ENCODE measurements at regions not wholly inside any gene's neighbourhood (a gene's known extent, or its start where the extent isn't known, plus 50 kb on each side); places are given as distances from the start of the nearest gene placed in this dataset.
"Not testable (repeated sequence)": the region's sequence is repeated elsewhere in the genome, so short reads cannot be mapped to it uniquely, and the experiment has no call there.

- ATAC-seq; H3K4me3 Mint-ChIP-seq; H3K27ac Mint-ChIP-seq; H3K27me3 Mint-ChIP-seq; H3K9me3 ChIP-seq (ENCODE audit: control insufficient read depth, low read length, poor library complexity, severe bottlenecking); H3K36me3 Mint-ChIP-seq (ENCODE audit: low read depth); DNase-seq; H3K4me1 Mint-ChIP-seq: not testable (repeated sequence)
Observed at GRCh38 chr3:90206482-90206881, 1099.1 kb downstream of the EPHA3 start.

- H3K9me3 ChIP-seq (ENCODE audit: control insufficient read depth, low read length, poor library complexity, severe bottlenecking); H3K27ac Mint-ChIP-seq; H3K4me3 Mint-ChIP-seq; ATAC-seq; H3K27me3 Mint-ChIP-seq; DNase-seq; H3K4me1 Mint-ChIP-seq; H3K36me3 Mint-ChIP-seq (ENCODE audit: low read depth): not testable (repeated sequence)
Observed at GRCh38 chr3:90207353-90208097, 1100.1 kb downstream of the EPHA3 start.

- H3K4me3 Mint-ChIP-seq, result no peak overlapping the region
- H3K4me1 Mint-ChIP-seq, result no peaks in the 10 kb centered on the region
- H3K27me3 Mint-ChIP-seq, result no peaks in the 10 kb centered on the region
- H3K36me3 Mint-ChIP-seq (ENCODE audit: low read depth), result no peaks in the 10 kb centered on the region
- no peaks in the 10 kb centered on the region for H3K9me3 ChIP-seq (ENCODE audit: control insufficient read depth, low read length, poor library complexity, severe bottlenecking)
- no peak overlapping the region for H3K27ac Mint-ChIP-seq
- DNase-seq (no peak), ATAC-seq (no peak)
Observed at GRCh38 chr3:90221900-90222299, 1114.5 kb downstream of the EPHA3 start.

GRCh38 chr3:90241481-90241880 lies 1134.1 kb downstream of the EPHA3 start:
- H3K4me3 Mint-ChIP-seq, result no peak overlapping the region
- DNase-seq, result no peak
- no peaks in the 10 kb centered on the region for H3K27me3 Mint-ChIP-seq
- ATAC-seq, result no peak
- H3K9me3 ChIP-seq (ENCODE audit: control insufficient read depth, low read length, poor library complexity, severe bottlenecking), result no peaks in the 10 kb centered on the region
- H3K4me1 Mint-ChIP-seq, result no peaks in the 10 kb centered on the region
- H3K27ac Mint-ChIP-seq, result no peak overlapping the region
- no peaks in the 10 kb centered on the region for H3K36me3 Mint-ChIP-seq (ENCODE audit: low read depth)

- H3K36me3 Mint-ChIP-seq (ENCODE audit: low read depth), result no peaks in the 10 kb centered on the region
Observed at GRCh38 chr3:90253131-90253530, 1145.7 kb downstream of the EPHA3 start.

GRCh38 chr3:90261481-90262433 lies 1154.3 kb downstream of the EPHA3 start:
- H3K9me3 ChIP-seq (ENCODE audit: control insufficient read depth, low read length, poor library complexity, severe bottlenecking), result no peaks in the 10 kb centered on the region
- no peak for DNase-seq
- ATAC-seq, result no peak
- H3K27me3 Mint-ChIP-seq, result no peaks in the 10 kb centered on the region
- H3K4me1 Mint-ChIP-seq, result no peaks in the 10 kb centered on the region
- H3K36me3 Mint-ChIP-seq (ENCODE audit: low read depth), result no peaks in the 10 kb centered on the region
- no peak overlapping the region for H3K27ac Mint-ChIP-seq
- H3K4me3 Mint-ChIP-seq, result no peak overlapping the region

More at GRCh38 chr3:90253131-90253530, 1145.7 kb downstream of the EPHA3 start:
- H3K27ac Mint-ChIP-seq, result no peak overlapping the region
- no peak for ATAC-seq
- H3K4me1 Mint-ChIP-seq, result no peaks in the 10 kb centered on the region
- DNase-seq, result no peak
- H3K4me3 Mint-ChIP-seq, result no peak overlapping the region
- no peaks in the 10 kb centered on the region for H3K9me3 ChIP-seq (ENCODE audit: control insufficient read depth, low read length, poor library complexity, severe bottlenecking)
- H3K27me3 Mint-ChIP-seq, result no peaks in the 10 kb centered on the region

Measured in T-helper 17 cell (primary cell).